K562 (cell line): ENCODE measurements at regions not wholly inside any gene's neighbourhood (a gene's known extent, or its start where the extent isn't known, plus 50 kb on each side); places are given as distances from the start of the nearest gene placed in this dataset.

Source experiments
- ATAC-seq: fragments of 200-7000 bp; cut with Tn5 transposase; 3 replicates; pipeline ENCODE4 v1.9.1; 2020; ENCODE audit warnings: moderate library complexity
- BruUV-seq: library from RNA; stranded (reverse); fragments of 400-500 nt; replicated peaks from 2 replicates; lab custom pipeline; 2021; lab: Mats Ljungman, UMichigan
- CTCF ChIA-PET: fragments of 300-600 bp; formaldehyde crosslinking; extraction: SDS; loops from one replicate; lab custom pipeline; 2021; ENCODE audit warnings: low intra/inter-chr PET ratio; lab: Yijun Ruan, JAX
- POLR2A ChIA-PET: fragments of 300-600, 350-650 bp; sonication (Branson Sonifier 250); formaldehyde crosslinking; extraction: SDS; loops from one replicate; lab custom pipeline; 2021; ENCODE audit warnings: antibody characterized with exemption, inconsistent platforms; lab: Yijun Ruan, JAX
- DNase-seq, 4 experiments: peaks; one replicate each; pipeline versions ENCODE4 v3.0.0 to v3.0.0-alpha.2; 2011 to 2018; ENCODE audit warnings: low spot score in 3 of 4, mixed read lengths in 3 of 4; ENCODE audit errors: extremely low read depth in 1 of 4
- FAIRE-seq: peaks from 2 replicates; lab custom pipeline; 2011; peaks lifted over from hg19 to GRCh38; lab: Jason Lieb, UNC
- H2AFZ ChIP-seq: 2 replicates; pipeline ENCODE4 v1.6.0; 2011; ENCODE audit warnings: low read depth, low read length, control low read depth, inconsistent platforms
- H3K27ac ChIP-seq: fragments of 200-600 bp; 3 replicates; pipeline ENCODE4 v1.8.0; 2011; ENCODE audit warnings: low read depth, mild to moderate bottlenecking, control low read depth, inconsistent platforms, low read length, moderate library complexity, mixed read lengths; ENCODE audit errors: extremely low read depth
- H3K27me3 ChIP-seq, 2 experiments: fragments of 300-600 bp in 1 of 2; 2 replicates in 1 of 2; 3 replicates in 1 of 2; pipeline versions ENCODE4 v1.6.0 to v1.8.0; 2011; ENCODE audit warnings: inconsistent platforms in 2 of 2, low read length in 2 of 2, mild to moderate bottlenecking in 1 of 2, mixed read lengths in 1 of 2, moderate library complexity in 1 of 2; ENCODE audit not compliant: control insufficient read depth in 2 of 2, insufficient read depth in 2 of 2
- H3K36me3 ChIP-seq: fragments of 300-600 bp; 3 replicates; pipeline ENCODE4 v1.8.0; 2011; ENCODE audit warnings: mild to moderate bottlenecking, low read length, inconsistent platforms; ENCODE audit not compliant: control insufficient read depth, insufficient read depth
- H3K4me1 ChIP-seq, 2 experiments: fragments of 200-600 bp in 1 of 2; replicated peaks in 1 of 2; 2 replicates in 1 of 2; 3 replicates in 1 of 2; pipeline versions ENCODE4 v1.5.1 to v1.8.0; 2011; ENCODE audit warnings: inconsistent platforms in 2 of 2, low read length in 2 of 2, mild to moderate bottlenecking in 1 of 2, mixed read lengths in 1 of 2, moderate library complexity in 1 of 2; ENCODE audit not compliant: control insufficient read depth in 2 of 2, insufficient read depth in 2 of 2
- H3K4me2 ChIP-seq: 2 replicates; pipeline ENCODE4 v1.6.1; 2011; ENCODE audit warnings: low read length, control low read depth, inconsistent platforms, mixed read lengths; ENCODE audit not compliant: insufficient read depth
- H3K4me3 ChIP-seq: fragments of 200-600 bp; sonication (generic), shearing (Covaris generic); 2 replicates; pipeline ENCODE4 v1.5.1; 2016; ENCODE audit warnings: control low read depth, inconsistent platforms
- H3K79me2 ChIP-seq: fragments of 200-600 bp; 3 replicates; pipeline ENCODE4 v1.8.0; 2011; ENCODE audit warnings: low read length, inconsistent platforms; ENCODE audit not compliant: control insufficient read depth, insufficient read depth
- H3K9ac ChIP-seq, 2 experiments: 2 replicates each; pipeline versions ENCODE4 v1.6.0 to v1.6.1; 2011; ENCODE audit warnings: low read depth in 2 of 2, low read length in 2 of 2, control low read depth in 1 of 2, inconsistent platforms in 1 of 2, mild to moderate bottlenecking in 1 of 2, mixed read lengths in 1 of 2; ENCODE audit not compliant: insufficient read depth in 1 of 2
- H3K9me1 ChIP-seq: one replicate; pipeline ENCODE4 v1.6.0; 2011; ENCODE audit warnings: inconsistent platforms, mild to moderate bottlenecking, low read length, moderate library complexity; ENCODE audit not compliant: control insufficient read depth, insufficient read depth
- H3K9me3 ChIP-seq: replicated peaks from 2 replicates; pipeline ENCODE4 v1.5.1; 2011; ENCODE audit warnings: low read depth, low read length, inconsistent platforms; ENCODE audit not compliant: control insufficient read depth, insufficient read depth
- H4K20me1 ChIP-seq: replicated peaks from 2 replicates; pipeline ENCODE4 v1.6.1; 2011; ENCODE audit warnings: low read length, inconsistent platforms, mixed read lengths; ENCODE audit not compliant: control insufficient read depth, insufficient read depth
- ARHGAP35 ChIP-seq: fragments of 450-650 bp; IDR thresholded peaks from 2 replicates; pipeline ENCODE4 v1.6.1; 2018; ENCODE audit not compliant: partially characterized antibody
- CREB3L1 ChIP-seq: fragments of 450-650 bp; IDR thresholded peaks from 2 replicates; pipeline ENCODE4 v1.6.1; 2014; ENCODE audit warnings: low read depth, mild to moderate bottlenecking, moderate library complexity, borderline replicate concordance
- FOXK2 ChIP-seq, 2 experiments: fragments of 450-650 bp; IDR thresholded peaks in 1 of 2; conservative IDR thresholded peaks in 1 of 2; 2 replicates each; pipeline ENCODE4 v1.6.1; 2016; ENCODE audit warnings: low read depth in 2 of 2, mild to moderate bottlenecking in 1 of 2
- HEY1 ChIP-seq: fragments of 250-450 bp; sonication (Bioruptor Pico); IDR thresholded peaks from 2 replicates; pipeline ENCODE4 v1.5.0; 2020; ENCODE audit warnings: mild to moderate bottlenecking, moderate library complexity, borderline replicate concordance
- HNRNPUL1 ChIP-seq: fragments of 200-400 bp; formaldehyde crosslinking; IDR thresholded peaks from 2 replicates; pipeline ENCODE4 v1.6.1; 2017; ENCODE audit warnings: low read length
- ID3 ChIP-seq, 2 experiments: fragments of 250-450 bp in 1 of 2; fragments of 450-650 bp in 1 of 2; sonication (Bioruptor Pico) in 1 of 2; IDR thresholded peaks; 2 replicates each; pipeline versions ENCODE4 v1.6.1 to v1.8.0; 2016 to 2021; ENCODE audit warnings: mild to moderate bottlenecking in 2 of 2, moderate library complexity in 2 of 2, missing compliant biosample characterization in 1 of 2, missing genetic modification characterization in 1 of 2
- ILF3 ChIP-seq: fragments of 450-650 bp; IDR thresholded peaks from 2 replicates; pipeline ENCODE4 v1.6.1; 2018; ENCODE audit warnings: antibody characterized with exemption, mild to moderate bottlenecking, moderate library complexity, borderline replicate concordance
- LCOR ChIP-seq: sonication (generic); formaldehyde crosslinking; IDR thresholded peaks from 2 replicates; pipeline ENCODE4 v1.8.0; 2022; ENCODE audit warnings: mild to moderate bottlenecking, missing genetic modification reagents
- MEIS2 ChIP-seq: fragments of 450-650 bp; IDR thresholded peaks from 2 replicates; pipeline ENCODE4 v1.6.1; 2014; ENCODE audit warnings: mild to moderate bottlenecking; ENCODE audit not compliant: partially characterized antibody
- whole genome bisulfite sequencing: fragments of 100-300 bp; shearing (Covaris generic); methylation state at CpG from one replicate; pipeline ENCODE4 v1.1.6; 2016; ENCODE audit warnings: low coverage, mixed read lengths; ENCODE audit not compliant: insufficient coverage; ENCODE audit errors: missing lambda C conversion rate; 5-methylcytosine and 5-hydroxymethylcytosine counted together
- in situ Hi-C: fragments of 300-500 bp; cut with MboI; formaldehyde crosslinking; loops from 4 replicates; pipeline ENCODE4 v1.15.0; 2018; ENCODE audit warnings: inconsistent platforms, mixed read lengths
- intact Hi-C: fragments of 100-400 bp; cut with micrococcal nuclease; formaldehyde crosslinking; loops from 2 replicates; pipeline ENCODE4 v1.14.2; 2022
- TF ChIP-seq, protein P1 (sequence below): fragments of 250-450 bp; sonication (Bioruptor Pico); IDR thresholded peaks from 2 replicates; pipeline ENCODE4 v1.8.0; 2022; ENCODE audit warnings: inconsistent platforms
- TF ChIP-seq, protein P2 (sequence below): sonication (generic); formaldehyde crosslinking; IDR thresholded peaks from 2 replicates; pipeline ENCODE4 v1.8.1; 2023; ENCODE audit warnings: mild to moderate bottlenecking, missing genetic modification reagents, moderate library complexity
- TF ChIP-seq, protein P3 (sequence below): sonication (generic); formaldehyde crosslinking; IDR thresholded peaks from 2 replicates; pipeline ENCODE4 v1.8.0; 2022; ENCODE audit warnings: mild to moderate bottlenecking, missing genetic modification reagents, borderline replicate concordance

DNA sequence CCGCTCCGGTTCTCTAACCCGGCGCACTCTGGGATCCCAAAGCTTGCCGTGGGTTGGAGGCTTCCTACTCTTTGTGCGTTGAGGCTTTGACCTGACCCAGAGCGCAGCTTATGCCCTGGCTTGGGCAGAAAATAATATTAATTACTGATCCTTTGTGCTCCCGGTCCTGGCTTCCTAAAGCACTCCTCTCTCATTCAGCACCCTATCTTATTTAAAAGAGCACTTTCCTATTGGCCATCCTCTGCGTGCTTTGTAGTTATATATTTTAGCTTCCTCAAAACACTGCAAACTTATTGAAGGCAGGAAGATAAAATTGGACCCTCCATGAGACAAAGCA, 466.0 kb downstream of the XPNPEP1 start:
- no peaks in the 10 kb centered on the region for H4K20me1 ChIP-seq
- no peak for TF ChIP-seq HNRNPUL1
- TF ChIP-seq CREB3L1 = no peak
- TF ChIP-seq MEIS2 = no peak
- TF ChIP-seq ID3 (CRISPR knock-in tag; IDR thresholded peaks at IDR 0.05) = no peak
- no peak for TF ChIP-seq ID3 (tag; IDR thresholded peaks at IDR 0.05)
- TF ChIP-seq HEY1 (CRISPR knock-in tag) = no peak
- TF ChIP-seq, protein P1, sequence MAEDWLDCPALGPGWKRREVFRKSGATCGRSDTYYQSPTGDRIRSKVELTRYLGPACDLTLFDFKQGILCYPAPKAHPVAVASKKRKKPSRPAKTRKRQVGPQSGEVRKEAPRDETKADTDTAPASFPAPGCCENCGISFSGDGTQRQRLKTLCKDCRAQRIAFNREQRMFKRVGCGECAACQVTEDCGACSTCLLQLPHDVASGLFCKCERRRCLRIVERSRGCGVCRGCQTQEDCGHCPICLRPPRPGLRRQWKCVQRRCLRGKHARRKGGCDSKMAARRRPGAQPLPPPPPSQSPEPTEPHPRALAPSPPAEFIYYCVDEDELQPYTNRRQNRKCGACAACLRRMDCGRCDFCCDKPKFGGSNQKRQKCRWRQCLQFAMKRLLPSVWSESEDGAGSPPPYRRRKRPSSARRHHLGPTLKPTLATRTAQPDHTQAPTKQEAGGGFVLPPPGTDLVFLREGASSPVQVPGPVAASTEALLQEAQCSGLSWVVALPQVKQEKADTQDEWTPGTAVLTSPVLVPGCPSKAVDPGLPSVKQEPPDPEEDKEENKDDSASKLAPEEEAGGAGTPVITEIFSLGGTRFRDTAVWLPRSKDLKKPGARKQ (CRISPR knock-in tag) = no peak
- TF ChIP-seq, protein P2, sequence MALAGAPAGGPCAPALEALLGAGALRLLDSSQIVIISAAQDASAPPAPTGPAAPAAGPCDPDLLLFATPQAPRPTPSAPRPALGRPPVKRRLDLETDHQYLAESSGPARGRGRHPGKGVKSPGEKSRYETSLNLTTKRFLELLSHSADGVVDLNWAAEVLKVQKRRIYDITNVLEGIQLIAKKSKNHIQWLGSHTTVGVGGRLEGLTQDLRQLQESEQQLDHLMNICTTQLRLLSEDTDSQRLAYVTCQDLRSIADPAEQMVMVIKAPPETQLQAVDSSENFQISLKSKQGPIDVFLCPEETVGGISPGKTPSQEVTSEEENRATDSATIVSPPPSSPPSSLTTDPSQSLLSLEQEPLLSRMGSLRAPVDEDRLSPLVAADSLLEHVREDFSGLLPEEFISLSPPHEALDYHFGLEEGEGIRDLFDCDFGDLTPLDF (CRISPR knock-in tag) = no peak
- TF ChIP-seq, protein P3, sequence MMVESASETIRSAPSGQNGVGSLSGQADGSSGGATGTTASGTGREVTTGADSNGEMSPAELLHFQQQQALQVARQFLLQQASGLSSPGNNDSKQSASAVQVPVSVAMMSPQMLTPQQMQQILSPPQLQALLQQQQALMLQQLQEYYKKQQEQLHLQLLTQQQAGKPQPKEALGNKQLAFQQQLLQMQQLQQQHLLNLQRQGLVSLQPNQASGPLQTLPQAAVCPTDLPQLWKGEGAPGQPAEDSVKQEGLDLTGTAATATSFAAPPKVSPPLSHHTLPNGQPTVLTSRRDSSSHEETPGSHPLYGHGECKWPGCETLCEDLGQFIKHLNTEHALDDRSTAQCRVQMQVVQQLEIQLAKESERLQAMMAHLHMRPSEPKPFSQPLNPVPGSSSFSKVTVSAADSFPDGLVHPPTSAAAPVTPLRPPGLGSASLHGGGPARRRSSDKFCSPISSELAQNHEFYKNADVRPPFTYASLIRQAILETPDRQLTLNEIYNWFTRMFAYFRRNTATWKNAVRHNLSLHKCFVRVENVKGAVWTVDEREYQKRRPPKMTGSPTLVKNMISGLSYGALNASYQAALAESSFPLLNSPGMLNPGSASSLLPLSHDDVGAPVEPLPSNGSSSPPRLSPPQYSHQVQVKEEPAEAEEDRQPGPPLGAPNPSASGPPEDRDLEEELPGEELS = no peak
- TF ChIP-seq ARHGAP35 = no peak
- TF ChIP-seq FOXK2 (conservative IDR thresholded peaks at IDR 0.05 in 1 of 2, IDR thresholded peaks at IDR 0.05 in 1 of 2; ENCODE audit: low read depth in 2 of 2) = no peak
- TF ChIP-seq ILF3 = no peak
- no peak for TF ChIP-seq LCOR
- H3K27me3 ChIP-seq = no peaks in the 10 kb centered on the region
- POLR2A ChIA-PET = no interaction called here
- no peak for DNase-seq
- H3K4me1 ChIP-seq = no peaks in the 10 kb centered on the region
- no peak overlapping the region for H2AFZ ChIP-seq
- 0% methylated on average over 2 of the region's 9 CpGs for WGBS
- no peak overlapping the region for H3K4me3 ChIP-seq
- no peak for ATAC-seq
- in situ Hi-C loops (no loop called here), intact Hi-C loops (no loop called here)
- no peak overlapping the region for H3K4me2 ChIP-seq
- BruUV-seq = no TSS peak
- CTCF ChIA-PET = no interaction called here
- H3K9me3 ChIP-seq = no peaks in the 10 kb centered on the region
- H3K9ac ChIP-seq = no peak overlapping the region
- H3K79me2 ChIP-seq = no peaks in the 10 kb centered on the region
- FAIRE-seq = no peak
- no peak overlapping the region for H3K27ac ChIP-seq
- no peaks in the 10 kb centered on the region for H3K9me1 ChIP-seq
- H3K36me3 ChIP-seq = no peaks in the 10 kb centered on the region
